HepG2 (cell line): ENCODE measurements at regions not wholly inside any gene's neighbourhood (a gene's known extent, or its start where the extent isn't known, plus 50 kb on each side); places are given as distances from the start of the nearest gene placed in this dataset.

Experiments used
- ATAC-seq: fragments of 200-7000 bp; cut with Tn5 transposase; 3 replicates; pipeline ENCODE4 v1.9.1; 2020; ENCODE audit warnings: mild to moderate bottlenecking, moderate library complexity
- BruUV-seq: library from RNA; stranded (reverse); fragments of 400-500 nt; replicated peaks from 2 replicates; lab custom pipeline; 2021; lab: Mats Ljungman, UMichigan
- CTCF ChIA-PET: fragments of 300-600 bp; formaldehyde crosslinking; extraction: SDS; loops from one replicate; lab custom pipeline; 2021; ENCODE audit warnings: low total read pairs, inconsistent platforms, low intra/inter-chr PET ratio; lab: Yijun Ruan, JAX
- POLR2A ChIA-PET: fragments of 350-600 bp; sonication (Branson Sonifier 250); formaldehyde crosslinking; loops from one replicate; lab custom pipeline; 2020; ENCODE audit warnings: antibody characterized with exemption, inconsistent platforms; lab: Yijun Ruan, JAX
- DNase-seq: peaks from one replicate; pipeline ENCODE4 v3.0.0-alpha.2; 2015; ENCODE audit warnings: low spot score
- FAIRE-seq: peaks from 3 replicates; lab custom pipeline; 2011; peaks lifted over from hg19 to GRCh38; lab: Jason Lieb, UNC
- H2AFZ ChIP-seq: one replicate; pipeline ENCODE4 v1.6.1; 2011; ENCODE audit warnings: low read length, inconsistent platforms
- H3K27ac ChIP-seq: fragments of 300-600 bp; 3 replicates; pipeline ENCODE4 v1.8.0; 2011; ENCODE audit warnings: mixed run types, mild to moderate bottlenecking, mixed read lengths, low read length, inconsistent platforms; ENCODE audit not compliant: insufficient read depth; ENCODE audit errors: extremely low read length
- H3K27me3 ChIP-seq, 2 experiments: fragments of 200-600 bp in 1 of 2; 2 replicates in 1 of 2; 3 replicates in 1 of 2; pipeline versions ENCODE4 v1.6.0 to v1.8.0; 2011; ENCODE audit warnings: low read length in 2 of 2, mild to moderate bottlenecking in 2 of 2, moderate library complexity in 2 of 2, inconsistent platforms in 1 of 2; ENCODE audit not compliant: insufficient read depth in 2 of 2, control insufficient read depth in 1 of 2
- H3K36me3 ChIP-seq, 2 experiments: fragments of 200-600 bp in 1 of 2; replicated peaks in 1 of 2; 2 replicates in 1 of 2; 3 replicates in 1 of 2; pipeline versions ENCODE4 v1.5.1 to v1.8.0; 2011; ENCODE audit warnings: low read length in 2 of 2, inconsistent platforms in 1 of 2; ENCODE audit not compliant: insufficient read depth in 2 of 2, control insufficient read depth in 1 of 2
- H3K4me1 ChIP-seq: 2 replicates; pipeline ENCODE4 v1.5.1; 2012; ENCODE audit warnings: low read length, inconsistent platforms; ENCODE audit not compliant: insufficient read depth
- H3K4me2 ChIP-seq: 2 replicates; pipeline ENCODE4 v1.6.0; 2011; ENCODE audit warnings: low read depth, low read length, inconsistent platforms
- H3K4me3 ChIP-seq, 3 experiments: fragments of 200-600 bp in 1 of 3; sonication (generic), shearing (Covaris generic) in 1 of 3; replicated peaks in 1 of 3; 2 replicates each; pipeline ENCODE4 v1.5.1; 2011 to 2016; ENCODE audit warnings: low read length in 3 of 3, inconsistent platforms in 2 of 3, low read depth in 2 of 3, mild to moderate bottlenecking in 2 of 3, control low read depth in 1 of 3, mixed read lengths in 1 of 3; ENCODE audit not compliant: insufficient read depth in 1 of 3
- H3K79me2 ChIP-seq: one replicate; pipeline ENCODE4 v1.6.1; 2011; ENCODE audit warnings: low read length, inconsistent platforms; ENCODE audit not compliant: insufficient read depth
- H3K9ac ChIP-seq: 2 replicates; pipeline ENCODE4 v1.6.0; 2011; ENCODE audit warnings: mild to moderate bottlenecking, low read depth, low read length, inconsistent platforms; ENCODE audit not compliant: insufficient read depth
- H3K9me3 ChIP-seq: 2 replicates; pipeline ENCODE4 v1.5.1; 2012; ENCODE audit warnings: mild to moderate bottlenecking, low read length
- H4K20me1 ChIP-seq: 2 replicates; pipeline ENCODE4 v1.6.0; 2011; ENCODE audit warnings: inconsistent platforms, mild to moderate bottlenecking, low read length, moderate library complexity; ENCODE audit not compliant: insufficient read depth
- AGO1 ChIP-seq: fragments of 200-400 bp; formaldehyde crosslinking; IDR thresholded peaks from 2 replicates; pipeline ENCODE4 v1.6.1; 2017; ENCODE audit warnings: mild to moderate bottlenecking, low read depth, low read length, moderate library complexity; ENCODE audit not compliant: poor library complexity, severe bottlenecking
- FOXP1 ChIP-seq, 2 experiments: fragments of 450-650 bp in 1 of 2; IDR thresholded peaks; 2 replicates each; pipeline ENCODE4 v1.6.1; 2017 to 2018; ENCODE audit warnings: antibody characterized with exemption in 1 of 2
- HNF4G ChIP-seq, 2 experiments: sonication (generic) in 1 of 2; formaldehyde crosslinking in 1 of 2; IDR thresholded peaks; 2 replicates each; pipeline versions ENCODE4 v1.4.0 to v1.6.1; 2011 to 2020; ENCODE audit warnings: borderline replicate concordance in 2 of 2, low read depth in 2 of 2, mild to moderate bottlenecking in 2 of 2, low read length in 1 of 2, missing genetic modification reagents in 1 of 2, moderate library complexity in 1 of 2
- MED13 ChIP-seq: sonication (generic); formaldehyde crosslinking; IDR thresholded peaks from 2 replicates; pipeline ENCODE4 v1.5.0; 2020; ENCODE audit warnings: missing genetic modification reagents
- MEF2D ChIP-seq: sonication (generic); formaldehyde crosslinking; IDR thresholded peaks from 2 replicates; pipeline ENCODE4 v1.5.1; 2020; ENCODE audit warnings: mild to moderate bottlenecking, missing genetic modification reagents
- MTA1 ChIP-seq: sonication (generic); formaldehyde crosslinking; IDR thresholded peaks from 2 replicates; pipeline ENCODE4 v1.4.0; 2020; ENCODE audit warnings: missing genetic modification reagents, mild to moderate bottlenecking, borderline replicate concordance
- NCOA1 ChIP-seq: sonication (generic); formaldehyde crosslinking; IDR thresholded peaks from 2 replicates; pipeline ENCODE4 v1.9.0; 2021; ENCODE audit warnings: missing genetic modification reagents
- NFRKB ChIP-seq: fragments of 450-650 bp; IDR thresholded peaks from 2 replicates; pipeline ENCODE4 v1.6.1; 2017
- POGZ ChIP-seq: sonication (generic); formaldehyde crosslinking; IDR thresholded peaks from 2 replicates; pipeline ENCODE4 v1.4.0; 2020; ENCODE audit warnings: mild to moderate bottlenecking, missing genetic modification reagents
- SIX4 ChIP-seq: sonication (generic); formaldehyde crosslinking; IDR thresholded peaks from 2 replicates; pipeline ENCODE4 v1.4.0; 2020; ENCODE audit warnings: missing genetic modification reagents
- SMC3 ChIP-seq: IDR thresholded peaks from 2 replicates; pipeline ENCODE4 v1.6.1; 2011; ENCODE audit warnings: low read length, improper control_type of control experiment
- U2AF1 ChIP-seq: fragments of 200-400 bp; formaldehyde crosslinking; optimal IDR thresholded peaks from 2 replicates; pipeline ENCODE3; 2017; ENCODE audit warnings: mild to moderate bottlenecking, low read depth, low read length
- ZBTB44 ChIP-seq: sonication (generic); formaldehyde crosslinking; IDR thresholded peaks from 2 replicates; pipeline ENCODE4 v1.4.0; 2020; ENCODE audit warnings: missing genetic modification reagents
- ZNF143 ChIP-seq: sonication (generic); formaldehyde crosslinking; IDR thresholded peaks from 2 replicates; pipeline ENCODE4 v1.4.0; 2020; ENCODE audit warnings: missing genetic modification reagents
- ZNF230 ChIP-seq: sonication (generic); formaldehyde crosslinking; IDR thresholded peaks from 2 replicates; pipeline ENCODE4 v1.4.0; 2020; ENCODE audit warnings: mild to moderate bottlenecking, missing genetic modification reagents
- ZNF430 ChIP-seq: sonication (generic); formaldehyde crosslinking; IDR thresholded peaks from 2 replicates; pipeline ENCODE4 v1.9.0; 2021; ENCODE audit warnings: mild to moderate bottlenecking, missing genetic modification reagents
- ZNF547 ChIP-seq: sonication (generic); formaldehyde crosslinking; IDR thresholded peaks from 2 replicates; pipeline ENCODE4 v1.5.1; 2020; ENCODE audit warnings: mild to moderate bottlenecking, missing genetic modification reagents
- ZNF557 ChIP-seq: sonication (generic); formaldehyde crosslinking; IDR thresholded peaks from 2 replicates; pipeline ENCODE4 v1.4.0; 2020; ENCODE audit warnings: missing genetic modification reagents
- ZSCAN30 ChIP-seq: sonication (generic); formaldehyde crosslinking; IDR thresholded peaks from 2 replicates; pipeline ENCODE4 v1.5.0; 2020; ENCODE audit warnings: mild to moderate bottlenecking, missing genetic modification reagents
- WGBS: methylation state at CpG from one replicate; pipeline ENCODE4 v1.1.6; 2017; ENCODE audit warnings: low lambda C conversion rate; 5-methylcytosine and 5-hydroxymethylcytosine counted together
- in situ Hi-C: cut with HindIII; loops from 2 replicates; pipeline ENCODE4 v1.10.0; 2017; ENCODE audit warnings: low pct_unique_long_range_greater_than_20kb; ENCODE audit not compliant: extremely low pct_ligation_motif_present
- intact Hi-C: fragments of 100-400 bp; cut with micrococcal nuclease; formaldehyde crosslinking; loops from one replicate; pipeline ENCODE4 v1.10.0; 2022; ENCODE audit not compliant: unreplicated experiment

- FAIRE-seq (no peak), ATAC-seq (no peak), DNase-seq (no peak)
- no peaks in the 10 kb centered on the region for H3K36me3 ChIP-seq
- H2AFZ ChIP-seq = no peak overlapping the region
- ChIA-PET CTCF (no interaction called here), POLR2A (no interaction called here)
- no peaks in the 10 kb centered on the region for H3K27me3 ChIP-seq
- WGBS = 52% methylated on average over 3 of the region's 3 CpGs
- in situ Hi-C loops = no loop called here
- no peak overlapping the region for H3K9ac ChIP-seq
- no TSS peak for BruUV-seq
- H3K4me2 ChIP-seq = no peak overlapping the region
- H3K79me2 ChIP-seq = no peaks in the 10 kb centered on the region
- H3K4me3 ChIP-seq = no peak overlapping the region
- no peaks in the 10 kb centered on the region for H3K9me3 ChIP-seq
- H4K20me1 ChIP-seq = no peaks in the 10 kb centered on the region
- H3K4me1 ChIP-seq = no peaks in the 10 kb centered on the region
- no peak overlapping the region for H3K27ac ChIP-seq
- TF ChIP-seq MED13 = no peak
- TF ChIP-seq SIX4 (CRISPR knock-in tag) = no peak
- TF ChIP-seq MEF2D (CRISPR knock-in tag) = no peak
- TF ChIP-seq NCOA1 (CRISPR knock-in tag) = no peak
- TF ChIP-seq HNF4G (IDR thresholded peaks at IDR 0.05; ENCODE audit: borderline replicate concordance, low read depth, low read length) = no peak
- no peak for TF ChIP-seq HNF4G (CRISPR knock-in tag; IDR thresholded peaks at IDR 0.05; ENCODE audit: borderline replicate concordance, low read depth)
- TF ChIP-seq NFRKB = no peak
- no peak for TF ChIP-seq ZNF230 (CRISPR knock-in tag)
- no peak for TF ChIP-seq U2AF1
- TF ChIP-seq, all 625 proteins: peak for 0
- intact Hi-C loops = no loop called here
These were observed 178.5 kb upstream of the MSX2 start for GRCh38 chr5:174545926-174546325.

- intact Hi-C loops = no loop called here
- ChIA-PET POLR2A (no interaction called here), CTCF (no interaction called here)
- DNase-seq (no peak), FAIRE-seq (no peak), ATAC-seq (no peak)
- H3K27ac ChIP-seq = no peak overlapping the region
- no peaks in the 10 kb centered on the region for H3K27me3 ChIP-seq
- no peaks in the 10 kb centered on the region for H3K36me3 ChIP-seq
- in situ Hi-C loops = no loop called here
- WGBS = 72% methylated on average over 7 of the region's 7 CpGs
- H2AFZ ChIP-seq = no peak overlapping the region
- no peak overlapping the region for H3K4me2 ChIP-seq
- no TSS peak for BruUV-seq
- no peak overlapping the region for H3K9ac ChIP-seq
- no peaks in the 10 kb centered on the region for H4K20me1 ChIP-seq
- H3K4me3 ChIP-seq = no peak overlapping the region
- no peaks in the 10 kb centered on the region for H3K79me2 ChIP-seq
- H3K9me3 ChIP-seq = no peaks in the 10 kb centered on the region
- no peaks in the 10 kb centered on the region for H3K4me1 ChIP-seq
- TF ChIP-seq ZNF557 (CRISPR knock-in tag) (no peak), ZNF430 (CRISPR knock-in tag) (no peak), SMC3 (no peak), FOXP1 (IDR thresholded peaks at IDR 0.05) (no peak), FOXP1 (CRISPR knock-in tag; IDR thresholded peaks at IDR 0.05) (no peak), POGZ (CRISPR knock-in tag) (no peak), ZSCAN30 (CRISPR knock-in tag) (no peak), ZBTB44 (no peak), AGO1 (no peak), MTA1 (CRISPR knock-in tag) (no peak), ZNF547 (CRISPR knock-in tag) (no peak), ZNF143 (CRISPR knock-in tag) (no peak)
These were observed 176.6 kb upstream of the MSX2 start for GRCh38 chr5:174547814-174548213.
